HG03469 (cell line): ENCODE measurements at regions not wholly inside any gene's neighbourhood (a gene's known extent, or its start where the extent isn't known, plus 50 kb on each side); places are given as distances from the start of the nearest gene placed in this dataset.

Source experiments
- ATAC-seq: cut with Tn5 transposase; IDR thresholded peaks from one replicate; pipeline ENCODE4 v1.9.1; 2021; ENCODE audit warnings: mild to moderate bottlenecking, moderate library complexity, moderate number of reproducible peaks; ENCODE audit not compliant: unreplicated experiment

DNA sequence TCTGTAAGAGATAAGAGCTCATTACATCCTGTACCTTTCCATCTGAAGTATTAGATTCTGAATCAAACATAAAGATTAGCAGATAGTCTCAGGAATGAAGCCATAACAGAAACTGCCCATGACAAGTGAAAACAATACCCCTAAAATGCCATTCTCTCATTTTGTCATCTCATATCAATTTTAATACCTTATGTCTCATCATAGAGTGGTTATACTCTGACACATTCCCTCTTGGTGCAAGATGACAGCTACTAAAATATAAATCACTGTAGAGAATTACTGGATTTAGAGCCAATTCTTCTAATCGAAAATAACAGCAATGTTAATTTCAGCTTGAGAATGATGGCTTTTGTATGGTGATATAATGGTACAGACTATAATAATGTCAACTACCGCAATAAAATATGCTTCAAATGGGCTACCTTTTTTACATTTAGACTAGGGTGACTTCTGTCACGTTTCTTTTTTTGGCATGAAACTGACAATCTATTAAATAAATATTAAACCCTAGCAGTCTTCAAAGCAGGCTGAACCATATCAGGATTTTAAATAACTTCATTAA lies 125.1 kb upstream of the ITGA4 start:
- no peak for ATAC-seq

DNA sequence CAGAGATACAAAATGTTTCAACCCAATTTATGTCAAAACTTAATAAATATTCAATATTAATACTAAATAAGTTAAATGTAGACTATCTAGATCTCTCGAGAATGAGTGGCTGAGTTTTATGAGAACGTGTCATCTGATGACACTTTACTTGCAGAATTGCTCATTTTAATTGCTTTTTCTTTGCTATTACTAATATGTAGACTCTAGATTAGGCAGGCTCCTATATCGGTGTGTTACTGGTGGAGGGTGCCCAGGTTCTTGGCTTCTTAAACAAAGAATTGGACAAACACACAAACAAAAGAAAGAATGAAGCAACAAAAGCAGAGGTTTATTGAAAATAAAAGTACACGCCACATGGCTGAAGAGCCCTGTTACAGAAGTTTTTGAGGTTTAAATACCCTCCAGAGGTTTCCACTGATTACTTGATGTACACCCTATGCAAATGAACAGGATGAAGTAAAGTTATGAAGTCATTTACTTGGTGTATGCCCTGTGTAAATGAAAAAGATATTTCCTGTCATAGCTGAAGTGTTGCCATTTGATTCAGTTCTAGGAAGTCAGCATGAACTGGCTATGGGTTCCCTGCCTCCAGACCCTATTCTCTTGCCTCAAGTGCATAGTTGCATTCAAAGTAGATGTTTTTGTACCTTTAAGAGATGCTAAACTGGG lies 122.9 kb upstream of the ITGA4 start:
- no peak for ATAC-seq

DNA sequence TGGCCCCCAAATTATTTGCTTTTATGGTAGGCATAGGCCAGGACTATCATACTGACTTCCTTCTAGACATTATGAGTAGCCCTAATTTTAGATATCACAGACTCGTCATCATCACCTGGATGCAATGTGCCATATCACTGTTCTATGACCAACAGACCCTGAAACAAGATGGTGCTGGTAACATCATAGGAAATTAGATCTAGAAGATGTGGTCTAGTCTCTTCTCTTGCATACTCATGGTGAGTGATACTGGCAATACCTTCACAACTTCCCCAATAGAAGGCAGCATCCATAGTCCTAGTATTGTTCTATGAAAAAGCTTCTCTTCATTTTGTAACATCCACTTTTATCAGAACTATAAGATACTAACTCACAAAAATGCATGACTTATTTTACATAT lies 116.3 kb upstream of the ITGA4 start:
- no peak for ATAC-seq

DNA sequence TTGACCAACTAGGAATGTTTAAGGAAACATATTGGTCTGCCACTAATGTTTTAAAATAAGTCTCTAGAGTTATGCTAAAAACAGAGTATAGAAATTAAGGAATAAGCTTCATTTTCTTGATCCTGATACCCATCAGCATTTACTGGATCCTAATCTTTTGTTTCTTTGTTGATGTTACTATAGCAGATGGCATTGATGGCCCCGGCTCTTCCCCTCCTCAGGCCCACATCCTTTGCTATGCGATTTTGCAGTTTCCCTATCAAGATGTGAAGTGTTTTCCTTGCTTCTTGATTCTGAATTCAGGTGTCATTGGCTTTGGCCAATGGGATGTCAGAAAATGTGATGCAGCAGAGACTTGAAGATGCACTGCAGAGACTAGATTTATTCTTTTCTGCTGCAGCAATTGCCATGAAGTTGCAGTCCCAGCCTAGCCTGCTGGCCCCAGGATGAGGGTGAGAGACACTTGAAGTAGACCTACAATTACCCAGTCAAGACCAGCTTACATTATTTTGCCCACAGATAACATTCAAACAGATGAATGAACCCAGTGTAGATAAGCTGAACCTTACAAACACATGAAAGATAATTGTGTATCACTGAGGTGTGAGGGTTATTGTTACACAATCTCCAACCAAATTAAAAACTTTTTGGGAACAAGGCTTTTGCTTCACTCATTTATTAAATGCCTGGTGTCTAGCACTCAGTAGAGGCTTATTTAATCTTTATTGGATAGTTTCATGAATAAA lies 115.2 kb upstream of the ITGA4 start:
- no peak for ATAC-seq

DNA sequence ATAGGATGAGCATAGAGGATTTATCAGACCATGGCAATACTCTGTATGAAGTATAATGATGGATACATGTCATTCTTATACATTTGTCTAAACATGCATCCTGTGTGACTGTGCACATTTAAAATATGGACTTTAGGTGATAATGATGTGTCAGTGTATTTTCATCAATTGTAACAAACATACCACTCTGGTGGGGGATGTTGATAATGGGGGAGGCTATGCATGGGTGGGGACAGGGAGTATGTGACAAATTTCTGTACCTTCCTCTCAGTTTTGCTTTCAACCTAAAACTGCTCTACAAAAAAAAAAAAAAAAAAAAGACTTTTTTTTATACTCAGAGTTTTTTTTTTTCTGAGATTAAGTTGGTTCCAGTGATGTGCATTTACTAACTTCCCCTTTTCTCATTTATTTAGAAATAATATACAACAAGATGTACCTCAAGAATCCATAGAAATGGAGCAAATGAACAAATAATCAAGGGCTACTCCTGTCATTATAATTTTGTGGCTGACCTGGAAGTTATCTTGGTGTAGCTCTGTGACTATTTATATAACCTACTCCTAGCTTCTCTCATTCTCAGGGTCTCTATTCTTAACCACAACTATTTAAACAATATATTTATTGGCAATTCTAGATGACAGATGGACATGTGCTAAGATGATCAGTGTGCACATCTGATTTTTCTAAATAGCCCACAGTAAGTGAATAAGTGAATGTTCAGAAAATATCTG lies 108.9 kb upstream of the ITGA4 start:
- peak; percentile 72 for ATAC-seq

DNA sequence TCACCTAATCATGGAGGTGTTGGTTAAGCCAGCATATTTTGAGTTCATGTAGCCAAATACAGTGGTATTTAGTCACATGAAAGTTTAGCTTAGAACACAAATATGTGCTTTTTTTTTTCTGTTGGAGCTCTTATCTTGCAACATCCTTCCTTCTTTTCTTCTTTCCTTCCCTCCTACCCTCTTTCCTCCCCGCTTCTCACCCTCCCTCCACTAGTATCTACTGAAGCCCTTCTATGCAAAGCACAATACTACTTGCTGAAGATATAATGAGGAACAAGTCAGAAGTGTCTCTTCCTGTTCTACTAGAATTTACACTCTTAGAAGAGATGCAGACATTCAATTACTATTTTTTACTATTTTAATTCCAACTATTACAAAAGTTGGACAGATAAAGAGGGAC lies 105.0 kb upstream of the ITGA4 start:
- ATAC-seq: no peak

DNA sequence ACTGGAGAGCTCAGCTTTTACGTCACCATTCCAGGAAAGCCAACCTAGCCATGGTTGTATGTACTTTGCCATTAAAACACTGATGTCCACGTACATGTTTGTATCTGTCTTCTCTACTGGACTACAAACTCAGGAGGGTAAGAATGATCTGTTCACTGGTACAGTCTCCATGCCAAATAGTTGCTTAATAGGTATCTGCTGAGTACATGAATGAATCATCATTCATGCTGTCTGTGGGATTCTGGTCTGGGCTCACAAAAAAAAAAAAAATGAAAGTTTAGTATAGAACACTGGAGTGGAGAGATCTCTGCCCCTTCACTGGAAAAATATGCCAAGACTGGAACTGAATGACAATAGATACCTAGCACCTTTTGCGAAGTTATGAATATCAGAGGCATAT lies 102.6 kb upstream of the ITGA4 start:
- peak; percentile 36 for ATAC-seq

DNA sequence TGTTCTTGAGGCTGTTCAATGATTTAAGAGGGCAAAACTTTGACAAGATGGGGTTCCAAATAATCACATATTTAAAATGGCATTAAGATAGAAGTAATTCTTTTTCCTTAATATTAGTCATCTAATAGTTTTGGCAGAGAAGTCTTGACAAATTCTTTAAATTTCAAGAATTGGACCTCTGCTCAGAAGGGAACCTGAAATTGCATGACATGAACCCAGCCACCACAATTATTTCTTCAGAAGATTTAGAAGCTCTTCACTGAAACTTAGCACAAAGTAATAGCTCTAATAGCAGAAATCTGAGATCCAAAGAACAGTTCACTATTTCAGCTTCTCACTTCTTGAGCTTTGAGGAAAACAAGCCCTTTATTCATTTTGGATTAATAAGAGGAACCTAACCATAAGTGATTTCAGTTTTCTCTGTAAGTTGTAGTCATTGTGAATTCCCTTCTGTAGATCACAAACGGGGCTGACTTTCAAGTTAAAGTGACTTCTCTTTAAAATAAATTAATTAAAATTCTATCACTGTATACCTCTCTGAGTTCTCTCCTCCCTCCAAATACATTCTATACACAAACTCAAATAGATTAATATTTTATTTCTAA lies 100.6 kb upstream of the ITGA4 start:
- ATAC-seq: no peak

DNA sequence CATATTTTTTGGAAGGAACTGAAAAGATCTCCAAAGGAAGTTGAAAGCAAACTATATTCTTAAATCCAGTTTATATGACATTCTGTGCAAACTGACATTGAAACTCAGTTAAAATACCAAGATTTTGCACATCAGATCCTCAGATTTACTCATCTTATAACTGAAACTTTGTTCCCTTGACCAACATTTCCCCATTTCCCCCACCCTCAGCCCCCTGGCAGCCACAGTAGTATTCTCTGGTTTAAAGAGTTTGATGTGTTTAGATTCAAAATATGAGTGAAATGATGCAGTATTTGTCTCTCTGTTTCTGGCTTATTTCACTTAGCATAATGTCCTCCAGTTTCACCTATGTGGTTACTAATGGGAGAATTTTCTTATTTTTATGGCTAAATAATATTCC lies 99.2 kb upstream of the ITGA4 start:
- peak; percentile 53 for ATAC-seq

DNA sequence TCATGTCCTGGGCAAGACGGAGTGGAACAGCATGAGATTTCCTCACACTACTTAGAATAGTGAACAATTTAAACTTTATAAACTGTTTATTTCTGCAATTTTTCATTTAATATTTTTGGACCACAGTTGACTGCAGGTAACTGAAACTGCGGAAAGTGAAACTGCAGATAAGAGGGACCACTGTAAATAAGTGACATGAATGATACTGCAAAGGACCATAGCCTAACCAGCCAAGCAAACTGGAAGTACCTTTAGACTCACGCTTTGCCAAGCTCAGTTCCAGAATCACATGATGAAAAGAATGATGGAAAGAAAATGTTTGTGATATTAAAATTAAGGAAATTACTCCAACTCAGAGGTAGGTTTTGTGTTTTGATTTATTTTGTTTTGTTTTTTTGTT lies 94.6 kb upstream of the ITGA4 start:
- no peak for ATAC-seq

DNA sequence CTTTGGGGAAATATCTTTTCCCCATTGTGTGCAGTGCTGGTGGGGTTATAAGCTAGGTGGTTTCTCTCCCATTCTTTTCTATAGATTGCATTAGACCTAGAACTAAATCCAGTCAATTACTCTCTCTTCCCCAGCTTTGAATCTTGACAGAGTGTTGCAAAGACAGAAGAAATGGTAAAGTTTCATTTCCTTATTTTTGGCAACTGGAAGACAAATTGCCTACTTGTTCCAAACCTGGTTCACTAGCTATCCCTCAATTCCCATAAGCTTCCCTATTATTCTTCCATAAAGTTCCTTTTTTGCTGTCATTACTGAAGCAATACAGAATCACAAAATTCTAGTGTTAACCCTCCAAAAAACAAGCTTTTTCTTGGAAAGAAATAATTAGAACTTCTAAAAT lies 94.0 kb upstream of the ITGA4 start:
- no peak for ATAC-seq

DNA sequence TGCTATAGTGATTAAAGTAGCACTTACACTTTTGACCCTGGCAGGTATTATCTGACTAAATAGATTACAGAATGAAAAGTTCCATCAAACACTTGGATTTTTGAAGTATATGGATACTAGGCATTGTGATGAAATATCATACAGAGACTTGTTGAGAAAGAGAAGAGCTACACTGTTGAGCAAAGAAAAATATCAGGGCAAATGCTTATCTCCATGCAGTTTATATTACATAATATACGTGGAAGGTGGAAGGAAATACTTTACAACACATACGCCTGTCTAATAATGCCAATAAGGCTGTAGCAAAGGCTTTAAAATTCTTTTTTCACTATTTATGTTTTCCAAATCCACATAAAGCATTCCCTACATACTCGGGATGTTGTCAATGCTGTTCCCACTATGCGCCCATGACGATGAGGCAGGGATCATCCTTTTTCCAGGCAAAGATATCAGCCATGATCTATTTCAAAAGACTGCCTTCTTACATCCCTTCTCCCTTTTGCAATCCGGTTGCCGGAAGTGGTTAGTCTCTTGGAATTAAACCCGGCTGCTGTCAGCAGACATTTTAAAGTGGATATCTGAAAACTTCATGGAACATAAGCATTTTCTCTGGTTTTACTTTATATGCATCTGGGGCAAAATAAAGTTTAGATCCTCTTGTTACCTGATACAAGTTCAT lies 92.6 kb upstream of the ITGA4 start:
- ATAC-seq: no peak

DNA sequence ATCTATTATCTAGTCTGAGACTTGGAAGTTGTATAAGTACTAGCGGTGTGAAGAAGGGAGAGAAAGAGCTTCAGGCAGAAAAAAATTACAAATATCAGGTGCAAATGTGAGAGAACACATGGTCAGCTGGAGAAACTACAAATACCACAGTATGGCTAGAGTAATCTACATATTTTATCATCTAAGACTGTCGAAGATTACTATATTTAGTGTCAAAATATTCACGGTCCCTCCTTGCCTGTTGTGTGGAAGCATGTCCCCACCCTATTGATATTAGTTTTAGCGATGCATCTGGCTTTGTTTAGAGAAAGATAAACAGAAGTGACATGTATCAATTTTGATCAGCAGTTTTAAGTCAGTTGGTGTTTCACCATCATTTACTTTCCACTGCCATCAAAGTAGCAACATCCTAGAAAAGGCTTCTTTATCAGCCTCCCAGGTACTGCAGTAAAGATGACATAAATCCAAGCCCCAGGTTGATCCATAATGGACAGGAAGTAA lies 90.5 kb upstream of the ITGA4 start:
- no peak for ATAC-seq

DNA sequence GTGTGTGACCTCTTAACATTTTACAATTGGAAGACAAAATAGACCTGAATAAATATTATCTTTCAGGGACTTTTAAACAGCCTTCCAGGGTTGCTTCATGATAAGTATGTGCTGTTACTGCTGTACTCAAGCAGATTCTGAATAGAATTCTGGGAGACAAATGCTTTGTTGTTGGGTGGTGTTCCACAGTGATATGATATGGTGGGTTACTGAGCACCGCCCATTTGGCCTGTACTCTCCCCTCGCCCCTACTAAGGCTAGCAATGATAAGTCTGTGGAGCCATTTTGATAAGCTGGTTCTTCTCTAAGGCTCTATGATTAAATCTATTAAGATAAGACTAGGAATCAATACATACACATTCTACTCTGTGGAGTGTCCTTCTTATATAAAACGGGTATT lies 89.8 kb upstream of the ITGA4 start:
- no peak for ATAC-seq

DNA sequence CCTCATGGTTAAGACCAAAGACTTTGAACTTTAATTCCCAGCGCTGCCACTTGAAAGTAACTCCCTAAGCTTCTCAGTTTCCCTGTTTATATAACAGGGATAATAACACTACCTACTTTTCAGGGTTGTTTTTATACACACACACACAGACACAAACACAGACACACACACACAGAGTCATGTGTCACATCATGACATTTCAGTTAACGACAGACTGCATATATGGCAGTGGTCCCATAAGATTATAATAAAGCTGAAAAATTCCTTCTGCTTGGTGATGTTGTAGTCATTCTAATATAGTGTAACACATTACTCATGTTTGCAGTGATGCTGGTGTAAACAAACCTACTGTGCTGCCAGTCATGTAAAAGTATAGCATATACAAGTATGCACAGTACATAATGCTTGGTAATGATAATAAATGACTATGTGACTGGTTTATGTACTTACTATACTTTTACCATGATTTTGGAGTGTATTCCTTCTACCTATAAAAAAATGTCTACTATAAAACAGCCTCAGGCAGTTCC lies 89.2 kb upstream of the ITGA4 start:
- ATAC-seq: no peak

DNA sequence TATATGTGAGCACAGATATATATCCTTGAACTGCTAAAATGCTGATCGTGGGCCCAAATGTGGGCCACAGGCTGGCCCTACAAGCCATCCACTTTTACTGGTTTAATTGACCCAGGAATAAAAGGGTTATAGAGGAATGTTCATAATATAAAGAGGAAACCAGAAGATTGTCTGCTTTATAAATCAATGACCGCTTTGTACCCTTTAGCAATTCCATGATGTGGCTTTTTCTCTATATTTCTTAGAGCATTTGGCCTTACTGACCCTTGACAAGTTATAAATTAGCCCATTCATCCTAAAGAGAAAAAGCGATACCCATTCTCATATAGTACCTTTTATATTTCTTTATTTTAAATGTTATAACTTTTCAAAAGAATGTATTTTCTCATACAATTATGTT lies 87.1 kb upstream of the ITGA4 start:
- ATAC-seq: no peak

DNA sequence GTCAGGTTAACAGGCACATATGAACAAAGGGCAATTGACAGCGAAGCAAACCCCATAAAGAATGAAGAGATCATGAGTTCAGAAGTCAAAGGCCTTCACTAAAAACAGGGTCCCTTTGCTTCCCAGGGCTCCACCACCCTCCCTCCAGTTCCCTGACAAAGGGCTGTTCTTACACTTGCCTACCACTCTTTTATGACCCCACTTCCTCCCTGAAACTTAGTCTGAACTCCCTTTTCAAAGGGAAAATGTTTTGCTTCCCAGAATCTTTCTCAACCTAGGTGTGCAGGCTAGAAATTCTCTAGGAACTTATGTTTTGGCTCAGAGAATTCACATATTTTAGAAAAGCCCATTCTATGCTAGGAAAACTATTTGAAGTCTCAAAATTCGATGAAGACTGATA lies 86.0 kb upstream of the ITGA4 start:
- no peak for ATAC-seq

DNA sequence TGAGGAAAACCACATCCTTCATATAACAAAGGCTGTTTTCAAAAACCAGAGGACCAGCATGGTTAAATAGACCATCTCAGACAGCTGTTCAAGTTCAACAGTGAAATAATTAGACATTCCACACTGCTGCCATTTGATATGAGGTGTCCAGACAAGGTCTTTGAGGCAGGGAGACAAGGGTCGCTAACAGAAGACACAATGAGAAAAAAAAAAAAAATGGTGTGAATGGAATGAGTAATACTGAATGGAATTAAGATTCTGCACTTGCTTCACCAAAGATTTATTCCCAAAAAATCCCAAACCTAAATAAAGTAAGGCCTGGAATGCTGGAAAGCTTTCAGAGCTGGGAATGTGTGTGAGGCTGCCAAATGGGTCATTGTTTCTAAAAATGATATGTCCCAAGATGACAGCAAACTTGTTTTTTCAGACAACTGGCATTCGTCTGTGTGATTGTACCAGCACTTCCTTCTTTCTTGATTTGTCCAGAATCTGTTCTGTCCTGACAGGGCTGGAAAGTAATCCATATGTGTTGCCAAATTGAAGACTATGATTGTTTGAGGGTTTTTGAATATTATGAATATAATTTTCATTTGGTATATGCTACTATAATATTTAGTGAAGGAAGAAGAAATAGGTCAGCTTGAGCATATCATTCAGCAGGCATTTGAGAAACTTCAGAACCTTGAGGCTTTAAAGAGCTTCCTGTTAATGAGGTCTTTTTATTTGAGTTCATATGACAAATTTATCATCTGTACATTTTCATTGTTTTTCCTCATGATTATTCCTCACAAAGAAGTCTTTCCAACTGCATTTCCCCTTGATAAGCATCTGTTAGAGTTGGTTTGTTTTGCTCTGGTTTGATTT lies 85.2 kb upstream of the ITGA4 start:
- ATAC-seq: no peak

DNA sequence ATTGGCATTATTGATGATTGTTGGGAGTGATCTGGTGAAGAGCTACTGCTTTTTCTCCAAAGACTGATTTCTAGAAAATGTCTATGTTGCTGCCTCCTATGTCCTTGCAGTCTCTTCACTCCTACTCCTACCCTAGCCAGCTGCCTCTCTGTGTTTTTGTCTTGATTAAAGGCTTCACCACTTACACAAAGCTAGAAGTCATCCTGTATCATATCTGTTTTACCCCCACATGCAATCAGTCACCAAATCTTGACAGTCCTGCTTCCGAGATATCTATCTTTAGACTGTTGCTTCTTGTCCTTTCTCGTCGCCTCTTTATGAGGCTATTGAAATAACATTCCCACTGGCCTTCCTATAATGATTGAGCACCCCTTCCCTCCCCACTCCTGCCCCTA lies 84.5 kb upstream of the ITGA4 start:
- ATAC-seq: no peak
